ENCODE measurements at regions not wholly inside any gene's neighbourhood (a gene's known extent, or its start where the extent isn't known, plus 50 kb on each side); places are given as distances from the start of the nearest gene placed in this dataset.
"Not testable (repeated sequence)": the region's sequence is repeated elsewhere in the genome, so short reads cannot be mapped to it uniquely, and the experiment has no call there.

- Histone ChIP-seq H3K27me3 (ENCODE audit: insufficient read depth, low read length, poor library complexity, severe bottlenecking) (no peaks in the 10 kb centered on the region), H3K4me1 (ENCODE audit: insufficient read depth, low read length) (no peaks in the 10 kb centered on the region), H3K36me3 (ENCODE audit: insufficient read depth, low read length) (no peaks in the 10 kb centered on the region), H3K4me3 (ENCODE audit: low read length) (no peak overlapping the region), H3K9me3 (ENCODE audit: low read length) (no peaks in the 10 kb centered on the region), H3K27ac (ENCODE audit: low read depth, low read length) (no peak overlapping the region)
- Mint-ChIP-seq H3K9me3 (peaks cover 0 to 2% (median 0%) of the 10 kb centered on the region in 5 donors), H3K27me3 (peaks cover 0 to 1% of the 10 kb centered on the region in 2 donors), H3K36me3 (no peaks in the 10 kb centered on the region), H3K4me3 (no peak overlapping the region), H3K27ac (no peak overlapping the region), H3K4me1 (no peaks in the 10 kb centered on the region)
- DNase-seq, result no peak
- ChIA-PET CTCF (no interaction called here), POLR2A (no interaction called here)
These were observed 164.8 kb downstream of the DEPDC1B start for GRCh38 chr5:60535198-60535597.

GRCh38 chr5:60533789-60534188 lies 166.2 kb downstream of the DEPDC1B start:
- Mint-ChIP-seq H3K9me3 (peaks cover 0 to 2% (median 0%) of the 10 kb centered on the region in 5 donors), H3K36me3 (no peaks in the 10 kb centered on the region), H3K4me1 (no peaks in the 10 kb centered on the region), H3K4me3 (no peak overlapping the region), H3K27ac (no peak overlapping the region), H3K27me3 (peaks cover 0 to 1% of the 10 kb centered on the region in 2 donors)
- POLR2A ChIA-PET, result no interaction called here
- DNase-seq, result no peak
- no peaks in the 10 kb centered on the region for H3K27me3 ChIP-seq (ENCODE audit: insufficient read depth, low read length, poor library complexity, severe bottlenecking)
- CTCF ChIA-PET, result no interaction called here
- no peak overlapping the region for H3K27ac ChIP-seq (ENCODE audit: low read depth, low read length)
- no peak overlapping the region for H3K4me3 ChIP-seq (ENCODE audit: low read length)
- H3K4me1 ChIP-seq (ENCODE audit: insufficient read depth, low read length), result no peaks in the 10 kb centered on the region
- no peaks in the 10 kb centered on the region for H3K36me3 ChIP-seq (ENCODE audit: insufficient read depth, low read length)
- no peaks in the 10 kb centered on the region for H3K9me3 ChIP-seq (ENCODE audit: low read length)

GRCh38 chr5:60532796-60533195 lies 167.2 kb downstream of the DEPDC1B start:
- H3K27me3 Mint-ChIP-seq; H3K4me3 Mint-ChIP-seq; H3K36me3 ChIP-seq (ENCODE audit: insufficient read depth, low read length); H3K27ac Mint-ChIP-seq; H3K4me1 ChIP-seq (ENCODE audit: insufficient read depth, low read length); H3K9me3 Mint-ChIP-seq; POLR2A ChIA-PET; CTCF ChIA-PET; H3K4me1 Mint-ChIP-seq; H3K36me3 Mint-ChIP-seq; H3K27me3 ChIP-seq (ENCODE audit: insufficient read depth, low read length, poor library complexity, severe bottlenecking); H3K27ac ChIP-seq (ENCODE audit: low read depth, low read length); H3K4me3 ChIP-seq (ENCODE audit: low read length); DNase-seq; H3K9me3 ChIP-seq (ENCODE audit: low read length): not testable (repeated sequence)

- CTCF ChIA-PET; H3K4me3 ChIP-seq (ENCODE audit: low read length); DNase-seq; H3K9me3 Mint-ChIP-seq; POLR2A ChIA-PET; H3K27me3 ChIP-seq (ENCODE audit: insufficient read depth, low read length, poor library complexity, severe bottlenecking); H3K4me3 Mint-ChIP-seq; H3K4me1 ChIP-seq (ENCODE audit: insufficient read depth, low read length); H3K27me3 Mint-ChIP-seq; H3K4me1 Mint-ChIP-seq; H3K27ac ChIP-seq (ENCODE audit: low read depth, low read length); H3K36me3 ChIP-seq (ENCODE audit: insufficient read depth, low read length); H3K9me3 ChIP-seq (ENCODE audit: low read length); H3K36me3 Mint-ChIP-seq; H3K27ac Mint-ChIP-seq: not testable (repeated sequence)
These were observed 169.7 kb downstream of the DEPDC1B start for GRCh38 chr5:60530144-60530848.

GRCh38 chr5:60529001-60529400 lies 171.0 kb downstream of the DEPDC1B start:
- Mint-ChIP-seq H3K4me1 (no peaks in the 10 kb centered on the region), H3K4me3 (no peak overlapping the region), H3K9me3 (peaks cover 0 to 2% (median 0%) of the 10 kb centered on the region in 5 donors), H3K36me3 (no peaks in the 10 kb centered on the region), H3K27me3 (no peaks in the 10 kb centered on the region), H3K27ac (no peak overlapping the region)
- Histone ChIP-seq H3K4me1 (ENCODE audit: insufficient read depth, low read length) (no peaks in the 10 kb centered on the region), H3K4me3 (ENCODE audit: low read length) (no peak overlapping the region), H3K27ac (ENCODE audit: low read depth, low read length) (no peak overlapping the region), H3K9me3 (ENCODE audit: low read length) (no peaks in the 10 kb centered on the region), H3K27me3 (ENCODE audit: insufficient read depth, low read length, poor library complexity, severe bottlenecking) (no peaks in the 10 kb centered on the region), H3K36me3 (ENCODE audit: insufficient read depth, low read length) (no peaks in the 10 kb centered on the region)
- POLR2A ChIA-PET, result no interaction called here
- DNase-seq, result no peak
- CTCF ChIA-PET, result no interaction called here

- no peaks in the 10 kb centered on the region for H3K4me1 ChIP-seq (ENCODE audit: insufficient read depth, low read length)
- no peaks in the 10 kb centered on the region for H3K36me3 Mint-ChIP-seq
- no peak overlapping the region for H3K4me3 Mint-ChIP-seq
- H3K27me3 Mint-ChIP-seq, result no peaks in the 10 kb centered on the region
- H3K36me3 ChIP-seq (ENCODE audit: insufficient read depth, low read length), result no peaks in the 10 kb centered on the region
- no peak overlapping the region for H3K4me3 ChIP-seq (ENCODE audit: low read length)
- H3K9me3 ChIP-seq (ENCODE audit: low read length), result no peaks in the 10 kb centered on the region
- no peaks in the 10 kb centered on the region for H3K4me1 Mint-ChIP-seq
- no peak for DNase-seq
- CTCF ChIA-PET, result no interaction called here
- H3K9me3 Mint-ChIP-seq, result peaks cover 0 to 2% (median 0%) of the 10 kb centered on the region in 5 donors
- no peak overlapping the region for H3K27ac Mint-ChIP-seq
- no peak overlapping the region for H3K27ac ChIP-seq (ENCODE audit: low read depth, low read length)
- no peaks in the 10 kb centered on the region for H3K27me3 ChIP-seq (ENCODE audit: insufficient read depth, low read length, poor library complexity, severe bottlenecking)
- POLR2A ChIA-PET, result no interaction called here
These were observed 172.9 kb downstream of the DEPDC1B start for GRCh38 chr5:60527072-60527471.

GRCh38 chr5:60526336-60526875 lies 173.6 kb downstream of the DEPDC1B start:
- H3K36me3 ChIP-seq (ENCODE audit: insufficient read depth, low read length), result no peaks in the 10 kb centered on the region
- no peaks in the 10 kb centered on the region for H3K4me1 ChIP-seq (ENCODE audit: insufficient read depth, low read length)
- DNase-seq, result no peak
- H3K4me3 Mint-ChIP-seq, result no peak overlapping the region
- H3K27ac ChIP-seq (ENCODE audit: low read depth, low read length), result no peak overlapping the region
- no peaks in the 10 kb centered on the region for H3K27me3 ChIP-seq (ENCODE audit: insufficient read depth, low read length, poor library complexity, severe bottlenecking)
- no peaks in the 10 kb centered on the region for H3K9me3 ChIP-seq (ENCODE audit: low read length)
- peaks cover 0 to 2% (median 0%) of the 10 kb centered on the region in 5 donors for H3K9me3 Mint-ChIP-seq
- POLR2A ChIA-PET, result no interaction called here
- no peak overlapping the region for H3K4me3 ChIP-seq (ENCODE audit: low read length)
- no peak overlapping the region for H3K27ac Mint-ChIP-seq
- no peaks in the 10 kb centered on the region for H3K4me1 Mint-ChIP-seq
- CTCF ChIA-PET, result no interaction called here
- H3K27me3 Mint-ChIP-seq, result no peaks in the 10 kb centered on the region
- no peaks in the 10 kb centered on the region for H3K36me3 Mint-ChIP-seq

- DNase-seq, result no peak
- H3K4me1 ChIP-seq (ENCODE audit: insufficient read depth, low read length), result no peaks in the 10 kb centered on the region
- H3K4me3 Mint-ChIP-seq, result no peak overlapping the region
- ChIA-PET CTCF (no interaction called here), POLR2A (no interaction called here)
- H3K27me3 ChIP-seq (ENCODE audit: insufficient read depth, low read length, poor library complexity, severe bottlenecking), result no peaks in the 10 kb centered on the region
- H3K27ac ChIP-seq (ENCODE audit: low read depth, low read length), result no peak overlapping the region
- H3K4me1 Mint-ChIP-seq, result no peaks in the 10 kb centered on the region
- H3K36me3 Mint-ChIP-seq, result no peaks in the 10 kb centered on the region
- H3K9me3 ChIP-seq (ENCODE audit: low read length), result no peaks in the 10 kb centered on the region
- no peak overlapping the region for H3K4me3 ChIP-seq (ENCODE audit: low read length)
- H3K9me3 Mint-ChIP-seq, result peaks cover 0 to 5% (median 0%) of the 10 kb centered on the region in 5 donors
- no peak overlapping the region for H3K27ac Mint-ChIP-seq
- H3K27me3 Mint-ChIP-seq, result peaks cover 0 to 2% of the 10 kb centered on the region in 2 donors
- H3K36me3 ChIP-seq (ENCODE audit: insufficient read depth, low read length), result no peaks in the 10 kb centered on the region
These were observed 177.6 kb downstream of the DEPDC1B start for GRCh38 chr5:60522292-60522905.
